ENCODE measurements at regions not wholly inside any gene's neighbourhood (a gene's known extent, or its start where the extent isn't known, plus 50 kb on each side); places are given as distances from the start of the nearest gene placed in this dataset.
A peak's percentile ranks its signal among the peaks of the same experiment; 100 is the strongest.

DNA sequence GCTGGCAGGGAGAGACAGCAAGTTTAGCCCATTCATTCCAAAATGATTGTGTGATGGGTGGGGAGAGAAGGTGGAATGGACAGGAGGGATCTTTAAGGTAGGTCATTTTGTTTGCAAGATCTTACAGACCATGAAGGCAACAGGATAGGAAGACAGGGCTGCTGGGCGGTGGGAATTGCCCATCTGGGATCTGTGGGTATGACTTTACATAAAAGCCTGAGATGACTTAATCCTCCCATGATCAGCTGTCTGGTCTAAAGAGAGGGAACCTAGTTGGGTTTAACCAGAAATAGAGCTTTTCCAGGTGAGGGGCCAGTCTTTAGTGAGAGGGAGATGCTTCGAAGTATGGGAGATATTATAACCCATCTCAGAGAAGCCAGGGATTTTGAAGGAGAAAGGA, 153.7 kb downstream of the KLF6 start:
- intact Hi-C loops (cut with DNase I) = no loop called here
- TF ChIP-seq, protein P1, sequence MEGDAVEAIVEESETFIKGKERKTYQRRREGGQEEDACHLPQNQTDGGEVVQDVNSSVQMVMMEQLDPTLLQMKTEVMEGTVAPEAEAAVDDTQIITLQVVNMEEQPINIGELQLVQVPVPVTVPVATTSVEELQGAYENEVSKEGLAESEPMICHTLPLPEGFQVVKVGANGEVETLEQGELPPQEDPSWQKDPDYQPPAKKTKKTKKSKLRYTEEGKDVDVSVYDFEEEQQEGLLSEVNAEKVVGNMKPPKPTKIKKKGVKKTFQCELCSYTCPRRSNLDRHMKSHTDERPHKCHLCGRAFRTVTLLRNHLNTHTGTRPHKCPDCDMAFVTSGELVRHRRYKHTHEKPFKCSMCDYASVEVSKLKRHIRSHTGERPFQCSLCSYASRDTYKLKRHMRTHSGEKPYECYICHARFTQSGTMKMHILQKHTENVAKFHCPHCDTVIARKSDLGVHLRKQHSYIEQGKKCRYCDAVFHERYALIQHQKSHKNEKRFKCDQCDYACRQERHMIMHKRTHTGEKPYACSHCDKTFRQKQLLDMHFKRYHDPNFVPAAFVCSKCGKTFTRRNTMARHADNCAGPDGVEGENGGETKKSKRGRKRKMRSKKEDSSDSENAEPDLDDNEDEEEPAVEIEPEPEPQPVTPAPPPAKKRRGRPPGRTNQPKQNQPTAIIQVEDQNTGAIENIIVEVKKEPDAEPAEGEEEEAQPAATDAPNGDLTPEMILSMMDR (IDR thresholded peaks at IDR 0.05) = no peak

DNA sequence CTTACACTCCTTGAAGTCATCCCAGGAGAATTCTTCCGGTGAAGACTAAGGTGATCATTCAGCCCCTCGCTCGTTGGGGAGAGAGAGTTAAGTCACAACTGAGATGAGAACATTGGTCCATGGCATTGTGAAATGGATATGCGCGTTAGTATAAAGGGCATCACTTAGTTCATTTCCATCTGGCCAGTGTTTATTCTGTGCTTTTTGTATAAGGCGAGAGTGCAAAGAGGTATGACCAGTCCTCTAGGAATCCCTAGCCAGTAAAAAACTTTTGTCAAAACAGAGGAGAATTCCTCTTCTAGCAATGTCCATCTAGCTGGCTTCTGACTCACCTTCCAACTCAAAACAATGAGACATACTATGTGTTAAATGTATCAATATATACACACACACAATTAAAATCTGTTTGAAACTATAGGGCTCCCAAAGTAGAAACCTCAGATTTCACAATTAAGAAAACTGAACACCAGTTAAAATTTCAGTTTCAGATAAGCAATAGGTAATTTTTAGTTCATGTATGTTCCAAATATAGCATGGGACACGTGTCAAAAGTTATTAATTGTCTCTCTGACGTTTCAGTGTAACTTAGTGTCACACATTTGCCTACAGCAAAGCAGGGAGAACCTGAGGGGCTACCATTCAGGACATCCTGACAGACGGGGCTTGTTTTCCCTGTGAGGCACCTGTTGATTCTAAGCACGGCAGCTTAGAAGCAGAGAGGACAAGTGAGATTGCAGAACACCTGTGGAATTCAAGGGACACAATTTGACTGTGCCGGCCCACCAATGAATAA, 158.9 kb downstream of the KLF6 start:
- H3K4me1 ChIP-seq = no peaks in the 10 kb centered on the region
- no peaks in the 10 kb centered on the region for H3K27me3 ChIP-seq
- ATAC-seq (no peak), DNase-seq (no peak)
- no peak overlapping the region for H3K4me3 ChIP-seq
- intact Hi-C loops (cut with DNase I) = no loop called here
- H3K9me3 ChIP-seq = no peaks in the 10 kb centered on the region
- TF ChIP-seq, protein P1 (IDR thresholded peaks at IDR 0.05) = no peak
- H3K36me3 ChIP-seq = no peaks in the 10 kb centered on the region
- H3K27ac ChIP-seq = no peak overlapping the region

More for the DNA sequence above, 153.7 kb downstream of the KLF6 start:
- no peaks in the 10 kb centered on the region for H3K4me1 ChIP-seq
- no peak for ATAC-seq
- no peaks in the 10 kb centered on the region for H3K9me3 ChIP-seq
- DNase-seq = no peak
- no peak overlapping the region for H3K4me3 ChIP-seq
- no peaks in the 10 kb centered on the region for H3K27me3 ChIP-seq
- no peak overlapping the region for H3K27ac ChIP-seq
- no peaks in the 10 kb centered on the region for H3K36me3 ChIP-seq

DNA sequence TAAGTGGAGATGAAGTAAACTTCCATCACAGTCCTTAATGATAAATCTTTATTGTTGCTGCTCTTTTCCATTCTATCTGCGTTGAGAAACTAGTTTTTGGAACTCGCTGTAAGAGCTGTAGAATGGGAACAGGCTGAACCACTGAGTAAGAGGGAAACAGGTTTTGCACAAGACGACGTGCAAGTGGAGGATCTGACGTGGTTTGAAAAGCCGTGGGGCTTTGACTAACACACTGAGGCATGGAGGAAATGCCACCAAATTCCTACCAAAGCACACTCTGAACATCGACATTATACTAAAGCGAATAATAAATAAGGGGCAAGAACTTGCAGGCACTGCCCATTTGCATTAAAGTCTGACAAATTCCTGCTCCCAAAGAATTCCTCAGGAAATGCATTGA, 160.6 kb downstream of the KLF6 start:
- TF ChIP-seq, protein P1 (IDR thresholded peaks at IDR 0.05) = no peak
- DNase-seq (no peak), ATAC-seq (no peak)
- intact Hi-C loops (cut with DNase I) = no loop called here
- no peaks in the 10 kb centered on the region for H3K4me1 ChIP-seq
- no peak overlapping the region for H3K27ac ChIP-seq
- no peaks in the 10 kb centered on the region for H3K27me3 ChIP-seq
- peaks cover 0 to 5% of the 10 kb centered on the region in 2 donors for H3K9me3 ChIP-seq
- H3K4me3 ChIP-seq = no peak overlapping the region
- H3K36me3 ChIP-seq = no peaks in the 10 kb centered on the region

DNA sequence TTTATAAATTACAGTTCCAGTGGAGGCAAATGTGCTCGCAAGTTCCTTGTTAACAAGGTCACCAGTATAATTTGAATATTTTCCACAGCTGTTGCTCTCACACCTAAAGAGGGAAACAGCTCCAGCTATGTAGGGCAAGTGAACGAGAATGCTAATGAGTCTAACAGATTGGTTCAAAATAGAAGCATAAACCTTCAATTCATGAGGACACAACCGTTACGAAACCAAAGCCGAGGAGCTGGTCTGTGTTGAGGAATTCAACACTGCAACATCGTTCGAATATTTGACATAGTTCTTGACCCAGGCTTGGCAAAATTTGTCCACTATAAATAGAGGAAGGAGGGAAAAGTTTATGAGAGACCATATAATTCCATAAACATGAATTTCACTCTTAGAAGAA, 161.3 kb downstream of the KLF6 start:
- Histone ChIP-seq H3K4me3 (no peak overlapping the region), H3K27me3 (no peaks in the 10 kb centered on the region), H3K36me3 (no peaks in the 10 kb centered on the region), H3K4me1 (no peaks in the 10 kb centered on the region), H3K27ac (no peak overlapping the region), H3K9me3 (peaks cover 0 to 5% of the 10 kb centered on the region in 2 donors)
- TF ChIP-seq, protein P1 (IDR thresholded peaks at IDR 0.05) = no peak
- intact Hi-C loops (cut with DNase I) = no loop called here
- ATAC-seq (peak; percentile 52), DNase-seq (peak in 2 of 4 donors; percentile 52 to 55)

DNA sequence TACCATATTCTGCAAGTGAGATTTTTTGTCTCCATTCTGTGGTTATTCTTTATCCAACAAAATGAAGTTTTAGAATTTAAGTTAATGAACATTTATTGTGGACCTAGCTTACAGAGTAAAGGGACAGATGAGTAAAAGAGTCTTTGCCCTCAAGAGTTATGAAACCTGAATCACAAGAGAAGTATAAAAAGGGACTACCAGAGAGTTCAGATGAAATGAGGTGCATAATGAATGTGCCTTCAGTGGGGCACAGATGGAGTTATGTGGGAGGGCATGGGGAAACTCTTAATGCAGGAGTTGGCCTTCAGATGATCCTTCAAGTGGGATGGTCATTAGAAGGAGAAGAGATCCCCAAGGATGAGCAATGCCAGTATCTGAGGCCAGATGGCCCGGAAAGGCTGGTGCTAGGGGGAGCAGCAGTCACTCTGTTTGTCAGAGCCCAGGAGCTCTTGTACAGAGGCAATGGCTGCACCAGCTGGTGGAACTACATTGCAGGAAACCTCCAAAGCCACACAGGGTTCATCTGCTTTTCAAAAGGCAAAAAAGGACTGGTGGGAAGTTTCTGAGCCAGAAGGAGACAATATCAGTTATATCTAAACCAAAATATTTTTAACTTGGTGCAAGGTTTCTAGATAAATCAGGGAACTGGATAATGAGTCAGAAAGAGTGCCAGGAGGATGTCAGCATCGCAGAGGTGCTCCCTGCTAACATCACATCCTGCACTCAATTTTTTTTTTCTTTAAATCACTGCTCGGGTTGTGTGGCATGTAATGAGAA, 162.0 kb downstream of the KLF6 start:
- ATAC-seq (no peak), DNase-seq (no peak)
- no peaks in the 10 kb centered on the region for H3K36me3 ChIP-seq
- H3K4me3 ChIP-seq = no peak overlapping the region
- H3K27ac ChIP-seq = no peak overlapping the region
- intact Hi-C loops (cut with DNase I) = no loop called here
- H3K9me3 ChIP-seq = peaks cover 0 to 5% of the 10 kb centered on the region in 2 donors
- H3K4me1 ChIP-seq = no peaks in the 10 kb centered on the region
- TF ChIP-seq, protein P1 (IDR thresholded peaks at IDR 0.05) = no peak
- no peaks in the 10 kb centered on the region for H3K27me3 ChIP-seq
